ENCODE measurements at regions not wholly inside any gene's neighbourhood (a gene's known extent, or its start where the extent isn't known, plus 50 kb on each side); places are given as distances from the start of the nearest gene placed in this dataset.

DNA sequence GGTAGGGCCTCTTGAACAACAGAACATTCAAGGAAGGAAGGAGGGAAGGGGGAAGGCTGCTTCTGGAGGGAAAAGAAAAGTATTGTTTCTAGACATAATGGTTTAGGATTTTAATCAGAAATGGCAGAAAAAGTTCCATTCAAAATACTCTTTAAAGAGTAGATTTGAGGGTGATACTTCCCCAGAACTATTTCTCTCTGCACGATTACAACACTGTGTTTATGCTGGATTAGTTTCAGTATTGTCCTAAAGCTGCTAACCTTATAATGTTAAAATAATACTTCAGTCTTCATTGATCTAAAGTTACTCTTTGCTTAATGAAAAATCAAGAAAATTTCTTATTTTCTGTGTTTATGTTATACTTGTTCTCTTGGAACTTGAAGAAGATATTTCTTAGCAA lies 1026.3 kb upstream of the PABPC4L start:
- intact Hi-C loops (cut with micrococcal nuclease) (no loop called here), dilution Hi-C loops (cut with MboI; ENCODE audit: extremely low pct_ligation_motif_present, low sequenced_read_pairs) (no loop called here)
- Histone ChIP-seq H3K9me1 (replicated peaks; ENCODE audit: control insufficient read depth, extremely low read depth, insufficient read depth, low read length) (no peaks in the 10 kb centered on the region), H3K4me2 (ENCODE audit: insufficient read depth, low read length) (no peak overlapping the region), H3K4me1 (ENCODE audit: control insufficient read depth, extremely low read depth, insufficient read depth, low read length) (no peaks in the 10 kb centered on the region), H3K27me3 (ENCODE audit: control insufficient read depth in 2 of 2, insufficient read depth in 2 of 2, low read length in 2 of 2) (no peaks in the 10 kb centered on the region), H3K4me3 (replicated peaks in 1 of 3; ENCODE audit: insufficient read depth in 1 of 3, low read depth in 1 of 3, low read length in 3 of 3) (no peak overlapping the region), H4K20me1 (replicated peaks; ENCODE audit: control insufficient read depth, extremely low read depth, insufficient read depth, low read length) (no peaks in the 10 kb centered on the region), H3K36me3 (ENCODE audit: control insufficient read depth in 2 of 2, extremely low read depth in 1 of 2, insufficient read depth in 2 of 2, low read length in 2 of 2) (no peaks in the 10 kb centered on the region), H3K79me2 (ENCODE audit: control insufficient read depth, insufficient read depth, low read length) (no peaks in the 10 kb centered on the region), H3K27ac (ENCODE audit: insufficient read depth, low read depth, low read length) (no peak overlapping the region), H2AFZ (ENCODE audit: low read depth, low read length) (no peak overlapping the region), H3K9ac (replicated peaks; ENCODE audit: extremely low read depth, insufficient read depth, low read length) (no peak overlapping the region), H3K9me3 (replicated peaks; ENCODE audit: control insufficient read depth, insufficient read depth, low read length) (no peaks in the 10 kb centered on the region)
- FAIRE-seq (no peak), DNase-seq (ENCODE audit: low read depth, low spot score) (no peak)
- BruUV-seq (replicated peaks): no TSS peak
- ChIA-PET POLR2A (no interaction called here), CTCF (interaction anchor here (0.8 to 1.3 kb wide), 3 partner anchors 8 to 15 kb away, joined by 3 to 4 read pairs (median 3); no protein-coding TSS in a partner anchor)
- no peak for TF ChIP-seq POLR2A (IDR thresholded peaks at IDR 0.05; ENCODE audit: low read depth, low read length)
- TF ChIP-seq FOS (IDR thresholded peaks at IDR 0.05; ENCODE audit: borderline replicate concordance, insufficient read depth, low read length): no peak
- no peak for TF ChIP-seq MYC (IDR thresholded peaks at IDR 0.05; ENCODE audit: low read depth, low read length)
- TF ChIP-seq JUN (IDR thresholded peaks at IDR 0.05; ENCODE audit: borderline replicate concordance, insufficient read depth, insufficient read length, low read depth): no peak
- TF ChIP-seq GATA2 (IDR thresholded peaks at IDR 0.05; ENCODE audit: insufficient read depth, insufficient read length, low read depth, low read length): no peak
- TF ChIP-seq EZH2 (IDR thresholded peaks at IDR 0.05; ENCODE audit: borderline replicate concordance, low read depth, low read length, severe bottlenecking): no peak
- TF ChIP-seq CTCF (IDR thresholded peaks at IDR 0.05; ENCODE audit: extremely low read depth in 1 of 2, insufficient read depth in 1 of 2, low read depth in 1 of 2, low read length in 2 of 2): no peak
- TF ChIP-seq POLR2AphosphoS5 (IDR thresholded peaks at IDR 0.05; ENCODE audit: insufficient read depth, low read depth, low read length): no peak
- no peak for TF ChIP-seq MAX (IDR thresholded peaks at IDR 0.05; ENCODE audit: insufficient read depth, insufficient read length)
